IPS DF 4.7 (cell line): ENCODE measurements at regions not wholly inside any gene's neighbourhood (a gene's known extent, or its start where the extent isn't known, plus 50 kb on each side); places are given as distances from the start of the nearest gene placed in this dataset.

ENCODE experiments used
- DNase-seq: peaks from one replicate; pipeline ENCODE4 v3.0.0-alpha.2; 2013; ENCODE audit warnings: low spot score; ENCODE audit errors: extremely low read depth

- no peak for DNase-seq
These were observed 154.2 kb downstream of the DLL1 start for GRCh38 chr6:170136541-170137175.

- DNase-seq: no peak
These were observed 154.9 kb downstream of the DLL1 start for GRCh38 chr6:170135821-170136471.

GRCh38 chr6:170135461-170135820 lies 155.4 kb downstream of the DLL1 start:
- DNase-seq: no peak

GRCh38 chr6:170134471-170135440 lies 156.1 kb downstream of the DLL1 start:
- no peak for DNase-seq

- DNase-seq: no peak
These were observed 156.8 kb downstream of the DLL1 start for GRCh38 chr6:170134031-170134470.

GRCh38 chr6:170132561-170132991 lies 158.3 kb downstream of the DLL1 start:
- no peak for DNase-seq

- no peak for DNase-seq
These were observed 158.8 kb downstream of the DLL1 start for GRCh38 chr6:170132011-170132521.

- no peak for DNase-seq
These were observed 159.5 kb downstream of the DLL1 start for GRCh38 chr6:170131351-170131750.

- no peak for DNase-seq
These were observed 160.1 kb downstream of the DLL1 start for GRCh38 chr6:170130771-170131241.

GRCh38 chr6:170130201-170130621 lies 160.7 kb downstream of the DLL1 start:
- DNase-seq: no peak

- DNase-seq: no peak
These were observed 161.1 kb downstream of the DLL1 start for GRCh38 chr6:170129691-170130171.

- no peak for DNase-seq
These were observed 161.8 kb downstream of the DLL1 start for GRCh38 chr6:170128811-170129681.

- no peak for DNase-seq
These were observed 162.5 kb downstream of the DLL1 start for GRCh38 chr6:170128346-170128745.

GRCh38 chr6:170127151-170127550 lies 163.7 kb downstream of the DLL1 start:
- no peak for DNase-seq

- DNase-seq: no peak
These were observed 165.2 kb downstream of the DLL1 start for GRCh38 chr6:170125456-170126300.

- DNase-seq: no peak
These were observed 166.0 kb downstream of the DLL1 start for GRCh38 chr6:170124836-170125235.

GRCh38 chr6:170124150-170124549 lies 166.7 kb downstream of the DLL1 start:
- DNase-seq: no peak

GRCh38 chr6:170122651-170123050 lies 168.2 kb downstream of the DLL1 start:
- DNase-seq: no peak

- DNase-seq: no peak
These were observed 173.5 kb downstream of the DLL1 start for GRCh38 chr6:170117111-170117972.
